HG02623 (cell line): ENCODE measurements at regions not wholly inside any gene's neighbourhood (a gene's known extent, or its start where the extent isn't known, plus 50 kb on each side); places are given as distances from the start of the nearest gene placed in this dataset.

Experiments
- ATAC-seq: cut with Tn5 transposase; IDR thresholded peaks from one replicate; pipeline ENCODE4 v1.9.1; 2021; ENCODE audit warnings: moderate library complexity; ENCODE audit not compliant: unreplicated experiment

- peak; percentile 98 for ATAC-seq
Measured at GRCh38 chr11:110000031-110000502, 93.1 kb upstream of the ZC3H12C start.

- no peak for ATAC-seq
Measured at GRCh38 chr11:110000850-110001249, 92.3 kb upstream of the ZC3H12C start.

GRCh38 chr11:110003426-110003825 is 89.8 kb upstream of the ZC3H12C start:
- no peak for ATAC-seq

- ATAC-seq, result no peak
Measured at GRCh38 chr11:110011595-110011994, 81.6 kb upstream of the ZC3H12C start.

GRCh38 chr11:110015695-110016094 is 77.5 kb upstream of the ZC3H12C start:
- no peak for ATAC-seq

GRCh38 chr11:110019675-110020074 is 73.5 kb upstream of the ZC3H12C start:
- ATAC-seq, result no peak

- ATAC-seq, result no peak
Measured at GRCh38 chr11:110022548-110022947, 70.6 kb upstream of the ZC3H12C start.

GRCh38 chr11:110023711-110024110 is 69.5 kb upstream of the ZC3H12C start:
- ATAC-seq, result no peak

GRCh38 chr11:110026858-110027626 is 66.2 kb upstream of the ZC3H12C start:
- ATAC-seq, result peak; percentile 84

GRCh38 chr11:110027627-110028371 is 65.4 kb upstream of the ZC3H12C start:
- ATAC-seq, result peak; percentile 45

GRCh38 chr11:110028921-110029320 is 64.3 kb upstream of the ZC3H12C start:
- ATAC-seq, result no peak

- no peak for ATAC-seq
Measured at GRCh38 chr11:110029714-110030113, 63.5 kb upstream of the ZC3H12C start.

- no peak for ATAC-seq
Measured at GRCh38 chr11:110031171-110031570, 62.0 kb upstream of the ZC3H12C start.

GRCh38 chr11:110032259-110032658 is 60.9 kb upstream of the ZC3H12C start:
- no peak for ATAC-seq

- no peak for ATAC-seq
Measured at GRCh38 chr11:110032957-110033570, 60.1 kb upstream of the ZC3H12C start.

GRCh38 chr11:110034806-110035205 is 58.4 kb upstream of the ZC3H12C start:
- ATAC-seq, result no peak

- ATAC-seq, result no peak
Measured at GRCh38 chr11:110035357-110035756, 57.8 kb upstream of the ZC3H12C start.

GRCh38 chr11:110038201-110038600 is 55.0 kb upstream of the ZC3H12C start:
- no peak for ATAC-seq
